Activated CD8-positive, alpha-beta T cell treated with anti-CD3 and anti-CD28 coated beads for 36 hours (primary cell): ENCODE measurements at regions not wholly inside any gene's neighbourhood (a gene's known extent, or its start where the extent isn't known, plus 50 kb on each side); places are given as distances from the start of the nearest gene placed in this dataset.

Experiments
- ATAC-seq: fragments of 200-7000 bp; cut with Tn5 transposase; one replicate; pipeline ENCODE4 v1.10.0; 2021; ENCODE audit warnings: mild to moderate bottlenecking, moderate library complexity
- CTCF ChIA-PET: fragments of 350-600 bp; sonication (Branson Sonifier 250); formaldehyde crosslinking; loops from one replicate; lab custom pipeline; 2021; ENCODE audit warnings: antibody characterized with exemption; lab: Charles Lee
- POLR2A ChIA-PET: fragments of 350-600 bp; sonication (Branson Sonifier 250); formaldehyde crosslinking; loops from one replicate; lab custom pipeline; 2021; ENCODE audit warnings: antibody characterized with exemption; lab: Charles Lee
- DNase-seq: peaks from one replicate; pipeline ENCODE4 v3.0.0-alpha.2; 2020
- H3K27ac Mint-ChIP-seq: one replicate; pipeline ENCODE4 v1.8.0; 2021; ENCODE audit warnings: mild to moderate bottlenecking, mixed read lengths
- H3K27me3 Mint-ChIP-seq: one replicate; pipeline ENCODE4 v1.8.0; 2021; ENCODE audit warnings: mixed read lengths
- H3K36me3 Mint-ChIP-seq: one replicate; pipeline ENCODE4 v1.8.0; 2021; ENCODE audit warnings: low read depth, mixed read lengths
- H3K4me1 Mint-ChIP-seq: one replicate; pipeline ENCODE4 v1.8.0; 2021; ENCODE audit warnings: low read depth, mixed read lengths
- H3K4me3 Mint-ChIP-seq: one replicate; pipeline ENCODE4 v1.8.0; 2021; ENCODE audit warnings: mild to moderate bottlenecking, moderate library complexity, mixed read lengths
- H3K9me3 Mint-ChIP-seq: one replicate; pipeline ENCODE4 v1.8.0; 2021; ENCODE audit warnings: mixed read lengths
- CTCF ChIP-seq: fragments of 200-600 bp; IDR thresholded peaks from one replicate; pipeline ENCODE4 v1.8.0; 2022; ENCODE audit warnings: antibody characterized with exemption, mild to moderate bottlenecking
- intact Hi-C: fragments of 100-400 bp; cut with micrococcal nuclease; formaldehyde crosslinking; loops from one replicate; pipeline ENCODE4 v1.10.0; 2022

GRCh38 chr18:76548541-76548940, 53.5 kb upstream of the ZNF516 start:
- no peak for DNase-seq
- TF ChIP-seq CTCF: no peak
- no peak overlapping the region for H3K4me3 Mint-ChIP-seq
- no peaks in the 10 kb centered on the region for H3K36me3 Mint-ChIP-seq
- no peaks in the 10 kb centered on the region for H3K4me1 Mint-ChIP-seq
- POLR2A ChIA-PET: no interaction called here
- CTCF ChIA-PET: no interaction called here
- no peaks in the 10 kb centered on the region for H3K9me3 Mint-ChIP-seq
- intact Hi-C loops: no loop called here
- H3K27ac Mint-ChIP-seq: no peak overlapping the region
- ATAC-seq: no peak
- peaks cover 4% of the 10 kb centered on the region for H3K27me3 Mint-ChIP-seq

GRCh38 chr18:76547296-76547695, 52.3 kb upstream of the ZNF516 start:
- ChIA-PET POLR2A (no interaction called here), CTCF (interaction anchor here (0.6 kb wide), 1 partner anchor 162 kb away, joined by 3 read pairs; no protein-coding TSS in a partner anchor)
- Mint-ChIP-seq H3K27ac (no peak overlapping the region), H3K4me1 (no peaks in the 10 kb centered on the region), H3K36me3 (no peaks in the 10 kb centered on the region), H3K4me3 (no peak overlapping the region), H3K9me3 (no peaks in the 10 kb centered on the region), H3K27me3 (peaks cover 8% of the 10 kb centered on the region)
- DNase-seq (no peak), ATAC-seq (no peak)
- intact Hi-C loops: no loop called here
- no peak for TF ChIP-seq CTCF

DNA sequence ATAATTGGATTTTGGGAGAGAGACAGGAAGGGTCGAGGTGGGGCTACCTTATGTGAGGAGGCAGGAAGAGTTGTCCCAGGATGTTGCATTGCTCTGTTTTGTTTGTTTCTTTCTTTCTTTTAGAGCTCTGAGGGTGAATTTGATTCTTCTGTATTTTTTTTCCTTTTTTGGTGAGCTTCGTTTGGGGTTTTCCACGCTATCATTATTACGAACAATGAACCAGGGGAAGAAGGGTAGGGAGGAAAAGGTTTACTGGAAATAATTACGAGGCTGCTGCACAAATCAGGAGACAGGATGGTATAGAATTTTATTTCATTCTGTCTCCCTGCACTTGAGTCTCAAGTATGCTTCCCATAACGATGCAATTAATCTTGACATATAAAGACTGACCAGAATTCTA, 51.4 kb upstream of the ZNF516 start:
- peaks cover 8% of the 10 kb centered on the region for H3K27me3 Mint-ChIP-seq
- no peaks in the 10 kb centered on the region for H3K4me1 Mint-ChIP-seq
- CTCF ChIA-PET: no interaction called here
- POLR2A ChIA-PET: no interaction called here
- no peak for ATAC-seq
- DNase-seq: no peak
- no peak for TF ChIP-seq CTCF
- no peaks in the 10 kb centered on the region for H3K9me3 Mint-ChIP-seq
- H3K27ac Mint-ChIP-seq: no peak overlapping the region
- no peak overlapping the region for H3K4me3 Mint-ChIP-seq
- intact Hi-C loops: no loop called here
- no peaks in the 10 kb centered on the region for H3K36me3 Mint-ChIP-seq

GRCh38 chr18:76546088-76546435, 51.0 kb upstream of the ZNF516 start:
- Mint-ChIP-seq H3K4me3 (no peak overlapping the region), H3K36me3 (no peaks in the 10 kb centered on the region), H3K9me3 (no peaks in the 10 kb centered on the region), H3K27me3 (peaks cover 8% of the 10 kb centered on the region), H3K4me1 (no peaks in the 10 kb centered on the region), H3K27ac (no peak overlapping the region)
- POLR2A ChIA-PET: no interaction called here
- ATAC-seq: no peak
- no peak for DNase-seq
- no peak for TF ChIP-seq CTCF
- CTCF ChIA-PET: no interaction called here
- intact Hi-C loops: no loop called here

DNA sequence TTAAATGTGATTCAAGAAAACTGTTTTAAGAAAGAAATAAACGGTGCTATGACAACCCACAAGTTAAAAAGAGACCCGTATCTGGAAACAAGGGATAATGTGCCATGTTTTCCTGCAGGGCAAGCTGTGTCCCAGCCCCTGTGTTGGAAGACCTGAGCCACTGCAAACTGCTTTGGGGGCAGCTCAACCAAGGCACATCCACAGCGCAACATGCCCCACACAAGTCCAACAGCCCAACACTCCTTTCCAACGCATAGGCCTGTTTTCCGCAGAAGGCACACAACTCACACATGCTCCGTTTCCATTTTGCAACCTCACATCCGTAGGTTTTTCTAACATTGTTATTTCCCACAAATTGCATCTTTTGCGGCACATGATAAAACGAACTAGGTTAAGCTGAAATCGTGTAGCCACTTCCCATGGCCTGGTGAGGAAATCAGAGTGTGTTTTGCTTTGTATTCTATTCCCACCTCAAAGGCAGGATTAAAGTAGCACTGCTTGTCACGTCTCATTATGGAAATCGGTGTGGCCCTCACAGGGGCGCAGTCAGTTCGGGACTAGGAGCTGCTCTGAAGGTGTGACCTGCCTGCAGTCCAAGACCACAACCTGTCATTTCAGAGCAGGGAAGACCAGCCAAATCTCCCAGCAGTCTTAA, 50.5 kb upstream of the ZNF516 start:
- intact Hi-C loops: no loop called here
- ATAC-seq (no peak), DNase-seq (no peak)
- ChIA-PET CTCF (no interaction called here), POLR2A (no interaction called here)
- no peaks in the 10 kb centered on the region for H3K4me1 Mint-ChIP-seq
- H3K36me3 Mint-ChIP-seq: no peaks in the 10 kb centered on the region
- no peak overlapping the region for H3K4me3 Mint-ChIP-seq
- peaks cover 8% of the 10 kb centered on the region for H3K27me3 Mint-ChIP-seq
- TF ChIP-seq CTCF: no peak
- no peaks in the 10 kb centered on the region for H3K9me3 Mint-ChIP-seq
- H3K27ac Mint-ChIP-seq: no peak overlapping the region
